Mesendoderm (in vitro differentiated cells): ENCODE measurements at regions not wholly inside any gene's neighbourhood (a gene's known extent, or its start where the extent isn't known, plus 50 kb on each side); places are given as distances from the start of the nearest gene placed in this dataset.
"Not testable (repeated sequence)": the region's sequence is repeated elsewhere in the genome, so short reads cannot be mapped to it uniquely, and the experiment has no call there.

Experiments used
- DNase-seq: peaks from one replicate; pipeline ENCODE4 v3.0.0; 2013
- H2AK5ac ChIP-seq: 2 replicates; pipeline ENCODE4 v1.6.1; 2013; ENCODE audit warnings: low read length, inconsistent platforms
- H2BK120ac ChIP-seq: 2 replicates; pipeline ENCODE4 v1.6.1; 2013; ENCODE audit warnings: low read depth, mild to moderate bottlenecking, low read length, moderate library complexity, mixed read lengths
- H2BK15ac ChIP-seq: replicated peaks from 2 replicates; pipeline ENCODE4 v1.6.1; 2013; ENCODE audit warnings: low read depth, mild to moderate bottlenecking, moderate library complexity
- H2BK5ac ChIP-seq: 2 replicates; pipeline ENCODE4 v1.6.1; 2013; ENCODE audit warnings: low read length, inconsistent platforms
- H3K18ac ChIP-seq: 2 replicates; pipeline ENCODE4 v1.6.1; 2013; ENCODE audit warnings: mild to moderate bottlenecking, low read length, mixed read lengths
- H3K23ac ChIP-seq: one replicate; pipeline ENCODE4 v1.6.1; 2013; ENCODE audit warnings: low read length
- H3K27ac ChIP-seq: 2 replicates; pipeline ENCODE4 v1.5.1; 2013; ENCODE audit warnings: low read depth, mild to moderate bottlenecking, inconsistent platforms, low read length, moderate library complexity
- H3K27me3 ChIP-seq: 2 replicates; pipeline ENCODE4 v1.6.1; 2013; ENCODE audit warnings: low read length, control low read depth, mild to moderate bottlenecking, inconsistent platforms; ENCODE audit not compliant: insufficient read depth, poor library complexity
- H3K36me3 ChIP-seq: 2 replicates; pipeline ENCODE4 v1.6.1; 2013; ENCODE audit warnings: low read length, inconsistent platforms; ENCODE audit not compliant: control insufficient read depth, insufficient read depth
- H3K4ac ChIP-seq: one replicate; pipeline ENCODE4 v1.6.1; 2013; ENCODE audit warnings: low read depth, mild to moderate bottlenecking, low read length, moderate library complexity
- H3K4me1 ChIP-seq: 2 replicates; pipeline ENCODE4 v1.6.1; 2013; ENCODE audit warnings: low read depth, low read length, inconsistent platforms; ENCODE audit not compliant: control insufficient read depth
- H3K4me2 ChIP-seq: 2 replicates; pipeline ENCODE4 v1.6.1; 2013; ENCODE audit warnings: low read length
- H3K4me3 ChIP-seq: 2 replicates; pipeline ENCODE4 v1.5.1; 2013; ENCODE audit warnings: mild to moderate bottlenecking, low read length
- H3K56ac ChIP-seq: one replicate; pipeline ENCODE4 v1.6.1; 2013; ENCODE audit warnings: low read length
- H3K79me1 ChIP-seq: 2 replicates; pipeline ENCODE4 v1.6.1; 2013; ENCODE audit warnings: low read length, inconsistent platforms
- H3K79me2 ChIP-seq: 2 replicates; pipeline ENCODE4 v1.6.1; 2013; ENCODE audit warnings: mild to moderate bottlenecking, low read length; ENCODE audit not compliant: control insufficient read depth, insufficient read depth
- H3K9ac ChIP-seq: 2 replicates; pipeline ENCODE4 v1.6.1; 2013; ENCODE audit warnings: low read length, inconsistent platforms
- H4K5ac ChIP-seq: one replicate; pipeline ENCODE4 v1.6.1; 2013; ENCODE audit warnings: low read length
- H4K8ac ChIP-seq: one replicate; pipeline ENCODE4 v1.6.1; 2013; ENCODE audit warnings: low read depth, mild to moderate bottlenecking, control low read depth, low read length, moderate library complexity
- WGBS: extraction: QIAGEN DNeasy Blood & Tissue Kit; methylation state at CpG from one replicate; pipeline ENCODE4 v1.1.7; 2013; ENCODE audit warnings: low lambda C conversion rate, missing lambda C conversion rate; ENCODE audit not compliant: insufficient coverage; ENCODE audit errors: extremely low coverage; 5-methylcytosine and 5-hydroxymethylcytosine counted together

- not testable (repeated sequence) for H3K18ac ChIP-seq, H3K4me2 ChIP-seq, DNase-seq, H3K4me3 ChIP-seq, H3K4me1 ChIP-seq, H2AK5ac ChIP-seq, H2BK5ac ChIP-seq, H3K56ac ChIP-seq, H3K27me3 ChIP-seq, H2BK15ac ChIP-seq, H3K79me2 ChIP-seq, H3K4ac ChIP-seq, H3K9ac ChIP-seq, H3K79me1 ChIP-seq, H3K23ac ChIP-seq, H3K27ac ChIP-seq, H4K5ac ChIP-seq, H3K36me3 ChIP-seq, H2BK120ac ChIP-seq, H4K8ac ChIP-seq
- no CpG with 5 or more reads among the region's 1 CpG for WGBS
These were observed 61.6 kb upstream of the DCLK2 start for GRCh38 chr4:150016621-150017020.

DNA sequence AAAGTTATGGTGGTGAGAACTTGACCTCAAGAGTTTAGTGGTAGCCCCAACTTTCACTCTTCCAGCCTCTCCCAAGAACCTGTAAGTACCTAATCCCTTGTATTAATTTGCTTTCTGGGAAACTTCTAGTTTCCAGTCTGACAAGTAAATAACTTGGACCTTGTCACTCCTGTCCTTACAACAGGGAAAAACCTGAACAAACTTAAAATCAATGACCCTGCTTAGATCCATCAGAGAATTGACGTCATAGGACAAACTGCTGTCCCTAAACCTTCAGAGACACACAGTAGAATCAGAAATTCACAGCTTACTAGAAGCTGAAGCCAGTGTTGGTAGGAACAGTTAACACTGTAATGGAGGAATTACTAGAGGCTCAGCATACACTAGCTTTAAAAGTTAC is 60.0 kb upstream of the DCLK2 start:
- no peak overlapping the region for H3K4me2 ChIP-seq
- no peak overlapping the region for H2AK5ac ChIP-seq
- H3K4me3 ChIP-seq, result no peak overlapping the region
- no peak overlapping the region for H3K56ac ChIP-seq
- no peaks in the 10 kb centered on the region for H3K79me2 ChIP-seq
- H2BK15ac ChIP-seq, result no peak overlapping the region
- H3K18ac ChIP-seq, result no peak overlapping the region
- no peak for DNase-seq
- H3K23ac ChIP-seq, result no peak overlapping the region
- no peak overlapping the region for H3K27ac ChIP-seq
- no peaks in the 10 kb centered on the region for H3K79me1 ChIP-seq
- H3K4me1 ChIP-seq, result no peaks in the 10 kb centered on the region
- no peak overlapping the region for H4K8ac ChIP-seq
- no peak overlapping the region for H2BK5ac ChIP-seq
- H3K36me3 ChIP-seq, result no peaks in the 10 kb centered on the region
- H3K4ac ChIP-seq, result no peak overlapping the region
- no peak overlapping the region for H2BK120ac ChIP-seq
- H3K27me3 ChIP-seq, result no peaks in the 10 kb centered on the region
- no peak overlapping the region for H4K5ac ChIP-seq
- WGBS, result no CpG with 5 or more reads among the region's 1 CpG
- H3K9ac ChIP-seq, result no peak overlapping the region

- WGBS, result no CpG with 5 or more reads among the region's 1 CpG
- Histone ChIP-seq H3K36me3 (no peaks in the 10 kb centered on the region), H3K56ac (no peak overlapping the region), H4K8ac (no peak overlapping the region), H3K79me1 (no peaks in the 10 kb centered on the region), H3K79me2 (no peaks in the 10 kb centered on the region), H2BK120ac (no peak overlapping the region), H3K23ac (no peak overlapping the region), H3K18ac (no peak overlapping the region), H2AK5ac (no peak overlapping the region), H2BK15ac (no peak overlapping the region), H3K4me1 (no peaks in the 10 kb centered on the region), H3K4ac (no peak overlapping the region), H3K4me2 (no peak overlapping the region), H3K4me3 (no peak overlapping the region), H3K27ac (no peak overlapping the region), H4K5ac (no peak overlapping the region), H2BK5ac (no peak overlapping the region), H3K27me3 (no peaks in the 10 kb centered on the region), H3K9ac (no peak overlapping the region)
- no peak for DNase-seq
These were observed 56.8 kb upstream of the DCLK2 start for GRCh38 chr4:150021483-150021882.

DNA sequence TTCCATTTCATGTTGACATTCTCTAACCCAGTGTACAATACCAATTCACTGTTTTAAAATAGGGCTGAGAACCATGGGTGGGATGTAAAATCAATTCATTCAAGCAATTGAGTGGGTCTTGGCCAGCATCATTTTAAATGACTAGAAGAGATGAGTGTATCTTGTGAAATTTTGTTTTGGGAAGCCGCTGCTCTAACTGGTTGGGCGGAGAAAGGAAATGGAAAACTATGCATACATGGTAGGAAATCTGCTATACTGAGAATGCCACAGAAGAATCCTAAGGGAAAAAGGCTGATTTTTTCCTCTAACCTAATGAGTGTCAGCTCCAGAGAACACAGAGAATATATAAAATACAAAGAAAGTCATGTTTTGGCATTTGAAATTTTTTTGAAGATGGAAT is 54.8 kb upstream of the DCLK2 start:
- Histone ChIP-seq H3K4me3 (no peak overlapping the region), H3K36me3 (no peaks in the 10 kb centered on the region), H3K79me1 (no peaks in the 10 kb centered on the region), H3K27me3 (no peaks in the 10 kb centered on the region), H3K23ac (no peak overlapping the region), H3K56ac (no peak overlapping the region), H2BK5ac (no peak overlapping the region), H3K4me1 (no peaks in the 10 kb centered on the region), H3K27ac (no peak overlapping the region), H3K18ac (no peak overlapping the region), H3K4me2 (no peak overlapping the region), H2AK5ac (no peak overlapping the region), H2BK15ac (no peak overlapping the region), H2BK120ac (no peak overlapping the region), H4K5ac (no peak overlapping the region), H4K8ac (no peak overlapping the region), H3K79me2 (no peaks in the 10 kb centered on the region), H3K4ac (no peak overlapping the region), H3K9ac (no peak overlapping the region)
- DNase-seq, result no peak
- WGBS, result no CpG with 5 or more reads among the region's 2 CpGs

DNA sequence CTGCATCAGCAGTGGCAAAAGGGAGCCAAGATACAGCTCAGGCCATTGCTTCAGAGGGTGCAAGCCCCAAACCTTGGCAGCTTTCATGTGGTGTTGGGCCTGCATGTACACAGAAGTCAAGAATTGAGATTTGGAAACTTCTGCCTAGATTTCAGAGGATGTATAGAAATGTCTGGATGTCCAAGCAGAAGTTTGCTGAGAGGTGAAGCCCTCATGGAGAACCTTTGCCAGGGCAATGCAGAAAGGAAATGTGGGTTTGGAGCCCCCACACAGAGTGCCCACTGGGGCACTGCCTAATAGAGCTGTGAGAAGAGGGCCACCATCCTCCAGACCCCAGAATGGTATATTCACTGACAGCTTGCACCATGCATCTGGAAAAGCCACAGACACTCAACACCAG is 51.3 kb upstream of the DCLK2 start:
- DNase-seq, H2AK5ac ChIP-seq, H2BK120ac ChIP-seq, H3K23ac ChIP-seq, H3K79me2 ChIP-seq, H3K18ac ChIP-seq, H3K4ac ChIP-seq, H3K27me3 ChIP-seq, H4K8ac ChIP-seq, H4K5ac ChIP-seq, H3K79me1 ChIP-seq, H3K9ac ChIP-seq, H3K4me1 ChIP-seq, H2BK15ac ChIP-seq, H3K36me3 ChIP-seq, H2BK5ac ChIP-seq, H3K4me3 ChIP-seq, H3K4me2 ChIP-seq, H3K27ac ChIP-seq, H3K56ac ChIP-seq: not testable (repeated sequence)
